Naive B cell (primary cell): ENCODE measurements at regions not wholly inside any gene's neighbourhood (a gene's known extent, or its start where the extent isn't known, plus 50 kb on each side); places are given as distances from the start of the nearest gene placed in this dataset.
A peak's percentile ranks its signal among the peaks of the same experiment; 100 is the strongest.

Experiments
- ATAC-seq, 2 donors: fragments of 150-1000 bp; cut with Tn5 transposase; 2 replicates each; pipeline ENCODE4 v1.10.0; 2021; ENCODE audit warnings: low read depth in 2 of 2, mild to moderate bottlenecking in 2 of 2, moderate library complexity in 2 of 2
- DNase-seq: peaks from one replicate; pipeline ENCODE4 v3.0.0; 2022
- H3K27ac Mint-ChIP-seq, 6 donors: one replicate each; pipeline ENCODE4 v1.8.0; 2020 to 2022; ENCODE audit warnings: mild to moderate bottlenecking in 6 of 6, mixed read lengths in 6 of 6, moderate library complexity in 5 of 6, inconsistent platforms in 2 of 6
- H3K27me3 Mint-ChIP-seq, 3 donors: one replicate each; pipeline ENCODE4 v1.8.0; 2021 to 2022; ENCODE audit warnings: mixed read lengths in 3 of 3, mild to moderate bottlenecking in 1 of 3
- H3K36me3 Mint-ChIP-seq, 2 donors: one replicate each; pipeline ENCODE4 v1.8.0; 2020 to 2022; ENCODE audit warnings: mixed read lengths in 2 of 2, inconsistent platforms in 1 of 2, mild to moderate bottlenecking in 1 of 2
- H3K4me1 Mint-ChIP-seq, 3 donors: one replicate each; pipeline ENCODE4 v1.8.0; 2020 to 2022; ENCODE audit warnings: mixed read lengths in 3 of 3, inconsistent platforms in 1 of 3, mild to moderate bottlenecking in 1 of 3, moderate library complexity in 1 of 3
- H3K4me3 Mint-ChIP-seq, 8 donors: one replicate each; pipeline ENCODE4 v1.8.0; 2020 to 2022; ENCODE audit warnings: mild to moderate bottlenecking in 8 of 8, mixed read lengths in 8 of 8, moderate library complexity in 8 of 8, inconsistent platforms in 2 of 8
- H3K9me3 Mint-ChIP-seq, 7 donors: one replicate each; pipeline ENCODE4 v1.8.0; 2020 to 2022; ENCODE audit warnings: mixed read lengths in 7 of 7, mild to moderate bottlenecking in 5 of 7, inconsistent platforms in 2 of 7, moderate library complexity in 1 of 7

- DNase-seq = no peak
- Mint-ChIP-seq H3K27me3 (peaks cover 0 to 12% (median 0%) of the 10 kb centered on the region in 3 donors), H3K9me3 (peaks cover 0 to 4% (median 3%) of the 10 kb centered on the region in 7 donors), H3K27ac (no peak overlapping the region), H3K36me3 (no peaks in the 10 kb centered on the region), H3K4me1 (no peaks in the 10 kb centered on the region), H3K4me3 (no peak overlapping the region)
- ATAC-seq = no peak
Observed at GRCh38 chr20:60365064-60365666, 406.9 kb downstream of the CDH26 start.

GRCh38 chr20:60365882-60366281 is 407.7 kb downstream of the CDH26 start:
- peaks cover 0 to 13% (median 0%) of the 10 kb centered on the region in 3 donors for H3K27me3 Mint-ChIP-seq
- no peak for ATAC-seq
- no peak for DNase-seq
- no peaks in the 10 kb centered on the region for H3K4me1 Mint-ChIP-seq
- H3K4me3 Mint-ChIP-seq = no peak overlapping the region
- peaks cover 0 to 4% (median 3%) of the 10 kb centered on the region in 7 donors for H3K9me3 Mint-ChIP-seq
- H3K27ac Mint-ChIP-seq = no peak overlapping the region
- H3K36me3 Mint-ChIP-seq = no peaks in the 10 kb centered on the region

GRCh38 chr20:60371384-60371783 is 413.2 kb downstream of the CDH26 start:
- no peak overlapping the region for H3K4me3 Mint-ChIP-seq
- no peaks in the 10 kb centered on the region for H3K4me1 Mint-ChIP-seq
- peaks cover 0 to 30% (median 13%) of the 10 kb centered on the region in 3 donors for H3K27me3 Mint-ChIP-seq
- H3K27ac Mint-ChIP-seq = no peak overlapping the region
- DNase-seq (no peak), ATAC-seq (no peak)
- peaks cover 0 to 4% (median 3%) of the 10 kb centered on the region in 7 donors for H3K9me3 Mint-ChIP-seq
- no peaks in the 10 kb centered on the region for H3K36me3 Mint-ChIP-seq

- peaks cover 0 to 36% (median 22%) of the 10 kb centered on the region in 3 donors for H3K27me3 Mint-ChIP-seq
- no peak for DNase-seq
- H3K9me3 Mint-ChIP-seq = peaks cover 0 to 7% (median 3%) of the 10 kb centered on the region in 7 donors
- H3K27ac Mint-ChIP-seq = no peak overlapping the region
- no peak for ATAC-seq
- H3K36me3 Mint-ChIP-seq = no peaks in the 10 kb centered on the region
- H3K4me1 Mint-ChIP-seq = no peaks in the 10 kb centered on the region
- no peak overlapping the region for H3K4me3 Mint-ChIP-seq
Observed at GRCh38 chr20:60372275-60372674, 414.1 kb downstream of the CDH26 start.

- H3K9me3 Mint-ChIP-seq = peaks cover 0 to 7% (median 3%) of the 10 kb centered on the region in 7 donors
- DNase-seq (no peak), ATAC-seq (no peak)
- H3K27ac Mint-ChIP-seq = no peak overlapping the region
- peaks cover 0 to 38% (median 24%) of the 10 kb centered on the region in 3 donors for H3K27me3 Mint-ChIP-seq
- no peaks in the 10 kb centered on the region for H3K4me1 Mint-ChIP-seq
- H3K36me3 Mint-ChIP-seq = no peaks in the 10 kb centered on the region
- H3K4me3 Mint-ChIP-seq = no peak overlapping the region
Observed at GRCh38 chr20:60372822-60373221, 414.6 kb downstream of the CDH26 start.

GRCh38 chr20:60378620-60379019 is 420.4 kb downstream of the CDH26 start:
- ATAC-seq (no peak), DNase-seq (no peak)
- H3K27ac Mint-ChIP-seq = no peak overlapping the region
- no peaks in the 10 kb centered on the region for H3K36me3 Mint-ChIP-seq
- H3K4me1 Mint-ChIP-seq = no peaks in the 10 kb centered on the region
- H3K4me3 Mint-ChIP-seq = no peak overlapping the region
- H3K9me3 Mint-ChIP-seq = peaks cover 3 to 23% (median 8%) of the 10 kb centered on the region in 7 donors
- H3K27me3 Mint-ChIP-seq = peaks cover 0 to 21% (median 21%) of the 10 kb centered on the region in 3 donors

- H3K4me3 Mint-ChIP-seq = no peak overlapping the region
- H3K27me3 Mint-ChIP-seq = peaks cover 0 to 11% (median 6%) of the 10 kb centered on the region in 3 donors
- ATAC-seq (no peak), DNase-seq (no peak)
- H3K27ac Mint-ChIP-seq = no peak overlapping the region
- H3K4me1 Mint-ChIP-seq = no peaks in the 10 kb centered on the region
- H3K9me3 Mint-ChIP-seq = peaks cover 3 to 29% (median 9%) of the 10 kb centered on the region in 7 donors
- no peaks in the 10 kb centered on the region for H3K36me3 Mint-ChIP-seq
Observed at GRCh38 chr20:60381643-60382400, 423.6 kb downstream of the CDH26 start.

- Mint-ChIP-seq H3K36me3 (no peaks in the 10 kb centered on the region), H3K27me3 (no peaks in the 10 kb centered on the region), H3K4me1 (no peaks in the 10 kb centered on the region), H3K9me3 (peaks cover 0 to 6% (median 1%) of the 10 kb centered on the region in 7 donors), H3K27ac (no peak overlapping the region), H3K4me3 (no peak overlapping the region)
- no peak for ATAC-seq
- DNase-seq = no peak
Observed at GRCh38 chr20:60389441-60389840, 431.2 kb downstream of the CDH26 start.

- Mint-ChIP-seq H3K4me1 (no peaks in the 10 kb centered on the region), H3K27ac (no peak overlapping the region), H3K36me3 (no peaks in the 10 kb centered on the region), H3K9me3 (peaks cover 0 to 6% (median 3%) of the 10 kb centered on the region in 7 donors), H3K4me3 (no peak overlapping the region), H3K27me3 (peaks cover 0 to 2% (median 0%) of the 10 kb centered on the region in 3 donors)
- DNase-seq = no peak
- no peak for ATAC-seq
Observed at GRCh38 chr20:60389882-60390281, 431.7 kb downstream of the CDH26 start.

GRCh38 chr20:60395991-60396390 is 437.8 kb downstream of the CDH26 start:
- DNase-seq (no peak), ATAC-seq (no peak)
- H3K4me3 Mint-ChIP-seq = no peak overlapping the region
- H3K36me3 Mint-ChIP-seq = no peaks in the 10 kb centered on the region
- no peaks in the 10 kb centered on the region for H3K4me1 Mint-ChIP-seq
- peaks cover 0 to 10% (median 5%) of the 10 kb centered on the region in 3 donors for H3K27me3 Mint-ChIP-seq
- no peak overlapping the region for H3K27ac Mint-ChIP-seq
- H3K9me3 Mint-ChIP-seq = peaks cover 9 to 22% (median 13%) of the 10 kb centered on the region in 7 donors

GRCh38 chr20:60400567-60400966 is 442.3 kb downstream of the CDH26 start:
- ATAC-seq = no peak
- H3K9me3 Mint-ChIP-seq = peaks cover 9 to 30% (median 13%) of the 10 kb centered on the region in 7 donors
- H3K27ac Mint-ChIP-seq = no peak overlapping the region
- H3K36me3 Mint-ChIP-seq = no peaks in the 10 kb centered on the region
- no peak overlapping the region for H3K4me3 Mint-ChIP-seq
- DNase-seq = no peak
- H3K27me3 Mint-ChIP-seq = peaks cover 0 to 16% (median 0%) of the 10 kb centered on the region in 3 donors
- no peaks in the 10 kb centered on the region for H3K4me1 Mint-ChIP-seq

GRCh38 chr20:60402189-60403058 is 444.2 kb downstream of the CDH26 start:
- peaks cover 6 to 34% (median 11%) of the 10 kb centered on the region in 7 donors for H3K9me3 Mint-ChIP-seq
- peaks cover 0 to 8% (median 0%) of the 10 kb centered on the region in 3 donors for H3K27me3 Mint-ChIP-seq
- DNase-seq = no peak
- ATAC-seq = no peak
- no peaks in the 10 kb centered on the region for H3K4me1 Mint-ChIP-seq
- peak overlapping the region in 1 of 8 donors; percentile 48 for H3K4me3 Mint-ChIP-seq
- H3K36me3 Mint-ChIP-seq = no peaks in the 10 kb centered on the region
- H3K27ac Mint-ChIP-seq = no peak overlapping the region

- no peak overlapping the region for H3K4me3 Mint-ChIP-seq
- no peak for ATAC-seq
- no peaks in the 10 kb centered on the region for H3K36me3 Mint-ChIP-seq
- H3K27ac Mint-ChIP-seq = no peak overlapping the region
- DNase-seq = no peak
- peaks cover 0 to 6% (median 0%) of the 10 kb centered on the region in 3 donors for H3K27me3 Mint-ChIP-seq
- H3K4me1 Mint-ChIP-seq = no peaks in the 10 kb centered on the region
- peaks cover 3 to 37% (median 10%) of the 10 kb centered on the region in 7 donors for H3K9me3 Mint-ChIP-seq
Observed at GRCh38 chr20:60403105-60403741, 445.0 kb downstream of the CDH26 start.
